ENCODE measurements at regions not wholly inside any gene's neighbourhood (a gene's known extent, or its start where the extent isn't known, plus 50 kb on each side); places are given as distances from the start of the nearest gene placed in this dataset.

- Histone ChIP-seq H3K4me3 (ENCODE audit: low read length) (no peak overlapping the region), H3K9me3 (ENCODE audit: control insufficient read depth, insufficient read depth, low read length) (no peaks in the 10 kb centered on the region), H3K36me3 (ENCODE audit: control insufficient read depth, low read length) (no peaks in the 10 kb centered on the region), H4K20me1 (ENCODE audit: control insufficient read depth, insufficient read depth, low read depth, low read length) (no peaks in the 10 kb centered on the region), H3K9me2 (replicated peaks; ENCODE audit: control insufficient read depth, low read length) (no peaks in the 10 kb centered on the region), H3K4me1 (ENCODE audit: control insufficient read depth, low read length) (no peaks in the 10 kb centered on the region), H3K79me2 (ENCODE audit: control insufficient read depth, low read length) (no peaks in the 10 kb centered on the region), H3K27ac (ENCODE audit: low read depth, low read length) (no peak overlapping the region), H3F3A (ENCODE audit: control insufficient read depth, insufficient read depth) (no peaks in the 10 kb centered on the region), H3K27me3 (ENCODE audit: control insufficient read depth, low read length) (no peaks in the 10 kb centered on the region), H3K4me2 (ENCODE audit: low read length) (no peak overlapping the region)
- no peak for TF ChIP-seq EZH2phosphoT487 (IDR thresholded peaks at IDR 0.05; ENCODE audit: borderline replicate concordance, low read length)
- no peak for TF ChIP-seq CTCF (IDR thresholded peaks at IDR 0.05; ENCODE audit: low read depth, low read length, poor library complexity, severe bottlenecking)
Measured at GRCh38 chr9:111110805-111111204, 72.5 kb upstream of the LPAR1 start.

DNA sequence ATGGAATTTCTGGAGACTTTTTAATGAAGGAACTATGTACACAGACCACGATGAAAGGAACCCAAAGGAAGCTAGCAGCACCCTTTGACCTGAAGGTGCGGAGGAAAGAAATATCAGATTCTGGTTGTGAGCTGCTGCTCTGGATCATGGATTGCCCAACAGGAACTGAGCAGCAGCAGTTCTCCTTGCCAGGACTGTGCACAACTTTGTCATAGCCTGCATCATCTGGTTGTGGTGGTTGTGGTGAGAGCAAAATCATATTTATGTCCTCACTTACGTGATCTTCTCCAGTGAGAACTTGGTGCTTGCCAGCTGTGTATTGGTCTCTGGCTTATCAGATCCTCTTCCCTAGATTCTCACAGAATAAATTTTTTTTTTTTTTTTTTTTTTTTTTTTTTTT is 70.7 kb upstream of the LPAR1 start:
- Histone ChIP-seq H3K9me3 (ENCODE audit: control insufficient read depth, insufficient read depth, low read length) (no peaks in the 10 kb centered on the region), H3K4me2 (ENCODE audit: low read length) (no peak overlapping the region), H3K27ac (ENCODE audit: low read depth, low read length) (no peak overlapping the region), H3F3A (ENCODE audit: control insufficient read depth, insufficient read depth) (no peaks in the 10 kb centered on the region), H3K79me2 (ENCODE audit: control insufficient read depth, low read length) (no peaks in the 10 kb centered on the region), H3K4me1 (ENCODE audit: control insufficient read depth, low read length) (no peaks in the 10 kb centered on the region), H3K9me2 (replicated peaks; ENCODE audit: control insufficient read depth, low read length) (no peaks in the 10 kb centered on the region), H3K36me3 (ENCODE audit: control insufficient read depth, low read length) (no peaks in the 10 kb centered on the region), H3K4me3 (ENCODE audit: low read length) (no peak overlapping the region), H4K20me1 (ENCODE audit: control insufficient read depth, insufficient read depth, low read depth, low read length) (no peaks in the 10 kb centered on the region), H3K27me3 (ENCODE audit: control insufficient read depth, low read length) (no peaks in the 10 kb centered on the region)
- TF ChIP-seq CTCF (IDR thresholded peaks at IDR 0.05; ENCODE audit: low read depth, low read length, poor library complexity, severe bottlenecking) (no peak), EZH2phosphoT487 (IDR thresholded peaks at IDR 0.05; ENCODE audit: borderline replicate concordance, low read length) (no peak)

- Histone ChIP-seq H3K27me3 (ENCODE audit: control insufficient read depth, low read length) (no peaks in the 10 kb centered on the region), H3K9me2 (replicated peaks; ENCODE audit: control insufficient read depth, low read length) (no peaks in the 10 kb centered on the region), H3K36me3 (ENCODE audit: control insufficient read depth, low read length) (no peaks in the 10 kb centered on the region), H3K4me2 (ENCODE audit: low read length) (no peak overlapping the region), H3K9me3 (ENCODE audit: control insufficient read depth, insufficient read depth, low read length) (no peaks in the 10 kb centered on the region), H3K79me2 (ENCODE audit: control insufficient read depth, low read length) (no peaks in the 10 kb centered on the region), H3K27ac (ENCODE audit: low read depth, low read length) (no peak overlapping the region), H3F3A (ENCODE audit: control insufficient read depth, insufficient read depth) (no peaks in the 10 kb centered on the region), H3K4me1 (ENCODE audit: control insufficient read depth, low read length) (no peaks in the 10 kb centered on the region), H3K4me3 (ENCODE audit: low read length) (no peak overlapping the region), H4K20me1 (ENCODE audit: control insufficient read depth, insufficient read depth, low read depth, low read length) (no peaks in the 10 kb centered on the region)
- no peak for TF ChIP-seq CTCF (IDR thresholded peaks at IDR 0.05; ENCODE audit: low read depth, low read length, poor library complexity, severe bottlenecking)
- no peak for TF ChIP-seq EZH2phosphoT487 (IDR thresholded peaks at IDR 0.05; ENCODE audit: borderline replicate concordance, low read length)
Measured at GRCh38 chr9:111107141-111107540, 68.9 kb upstream of the LPAR1 start.

- Histone ChIP-seq H3K9me3 (ENCODE audit: control insufficient read depth, insufficient read depth, low read length) (no peaks in the 10 kb centered on the region), H3K4me1 (ENCODE audit: control insufficient read depth, low read length) (no peaks in the 10 kb centered on the region), H4K20me1 (ENCODE audit: control insufficient read depth, insufficient read depth, low read depth, low read length) (no peaks in the 10 kb centered on the region), H3K4me2 (ENCODE audit: low read length) (no peak overlapping the region), H3F3A (ENCODE audit: control insufficient read depth, insufficient read depth) (no peaks in the 10 kb centered on the region), H3K27ac (ENCODE audit: low read depth, low read length) (no peak overlapping the region), H3K4me3 (ENCODE audit: low read length) (no peak overlapping the region), H3K9me2 (replicated peaks; ENCODE audit: control insufficient read depth, low read length) (no peaks in the 10 kb centered on the region), H3K36me3 (ENCODE audit: control insufficient read depth, low read length) (no peaks in the 10 kb centered on the region), H3K79me2 (ENCODE audit: control insufficient read depth, low read length) (no peaks in the 10 kb centered on the region), H3K27me3 (ENCODE audit: control insufficient read depth, low read length) (no peaks in the 10 kb centered on the region)
- TF ChIP-seq CTCF (IDR thresholded peaks at IDR 0.05; ENCODE audit: low read depth, low read length, poor library complexity, severe bottlenecking) (no peak), EZH2phosphoT487 (IDR thresholded peaks at IDR 0.05; ENCODE audit: borderline replicate concordance, low read length) (no peak)
Measured at GRCh38 chr9:111106202-111106601, 67.9 kb upstream of the LPAR1 start.
